ENCODE measurements at regions not wholly inside any gene's neighbourhood (a gene's known extent, or its start where the extent isn't known, plus 50 kb on each side); places are given as distances from the start of the nearest gene placed in this dataset.

DNA sequence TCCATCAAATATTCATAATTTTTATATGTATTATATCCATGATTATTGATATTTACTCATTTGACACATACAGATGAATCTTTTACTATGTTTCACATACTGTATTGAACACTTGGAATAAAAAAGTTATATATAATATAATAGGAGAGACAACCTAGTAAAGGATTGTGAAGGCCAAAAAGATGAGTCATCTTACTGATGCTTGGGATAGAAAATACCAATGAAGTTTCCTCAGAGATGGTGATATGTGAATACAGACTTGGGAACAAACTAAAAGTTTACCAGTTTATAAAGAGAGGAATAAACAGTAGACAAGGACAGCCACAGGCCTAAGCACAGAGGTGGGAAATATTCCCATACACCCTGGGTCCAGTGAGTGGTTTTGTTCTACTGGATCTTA, 743.9 kb upstream of the FLRT2 start:
- TF ChIP-seq, protein P1, sequence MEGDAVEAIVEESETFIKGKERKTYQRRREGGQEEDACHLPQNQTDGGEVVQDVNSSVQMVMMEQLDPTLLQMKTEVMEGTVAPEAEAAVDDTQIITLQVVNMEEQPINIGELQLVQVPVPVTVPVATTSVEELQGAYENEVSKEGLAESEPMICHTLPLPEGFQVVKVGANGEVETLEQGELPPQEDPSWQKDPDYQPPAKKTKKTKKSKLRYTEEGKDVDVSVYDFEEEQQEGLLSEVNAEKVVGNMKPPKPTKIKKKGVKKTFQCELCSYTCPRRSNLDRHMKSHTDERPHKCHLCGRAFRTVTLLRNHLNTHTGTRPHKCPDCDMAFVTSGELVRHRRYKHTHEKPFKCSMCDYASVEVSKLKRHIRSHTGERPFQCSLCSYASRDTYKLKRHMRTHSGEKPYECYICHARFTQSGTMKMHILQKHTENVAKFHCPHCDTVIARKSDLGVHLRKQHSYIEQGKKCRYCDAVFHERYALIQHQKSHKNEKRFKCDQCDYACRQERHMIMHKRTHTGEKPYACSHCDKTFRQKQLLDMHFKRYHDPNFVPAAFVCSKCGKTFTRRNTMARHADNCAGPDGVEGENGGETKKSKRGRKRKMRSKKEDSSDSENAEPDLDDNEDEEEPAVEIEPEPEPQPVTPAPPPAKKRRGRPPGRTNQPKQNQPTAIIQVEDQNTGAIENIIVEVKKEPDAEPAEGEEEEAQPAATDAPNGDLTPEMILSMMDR (IDR thresholded peaks at IDR 0.05), result no peak
- TF ChIP-seq POLR2A (IDR thresholded peaks at IDR 0.05) (no peak), EP300 (IDR thresholded peaks at IDR 0.05) (no peak)

Measured in ovary (tissue), 3 donors.